RWPE2 (cell line): ENCODE measurements at regions not wholly inside any gene's neighbourhood (a gene's known extent, or its start where the extent isn't known, plus 50 kb on each side); places are given as distances from the start of the nearest gene placed in this dataset.

Source experiments
- ATAC-seq: fragments of 200-7000 bp; cut with Tn5 transposase; 3 replicates; pipeline ENCODE4 v1.9.1; 2021; ENCODE audit warnings: low read depth
- DNase-seq: peaks from one replicate; pipeline ENCODE4 v3.0.0-alpha.2; 2020; ENCODE audit warnings: low spot score
- H3K27ac ChIP-seq: fragments of 450-650 bp; 2 replicates; pipeline ENCODE4 v1.5.1; 2017; ENCODE audit warnings: mild to moderate bottlenecking; ENCODE audit not compliant: poor library complexity, severe bottlenecking
- H3K27me3 ChIP-seq: fragments of 250-450 bp; sonication (Bioruptor Pico); 2 replicates; pipeline ENCODE4 v1.5.1; 2021; ENCODE audit warnings: mild to moderate bottlenecking, moderate library complexity; ENCODE audit not compliant: insufficient read depth, poor library complexity, severe bottlenecking
- H3K36me3 ChIP-seq: fragments of 250-450 bp; sonication (Bioruptor Pico); 2 replicates; pipeline ENCODE4 v1.5.1; 2020; ENCODE audit warnings: low read depth, mild to moderate bottlenecking, moderate library complexity
- H3K4me1 ChIP-seq: fragments of 250-450 bp; sonication (Bioruptor Pico); 2 replicates; pipeline ENCODE4 v1.5.1; 2021; ENCODE audit warnings: mild to moderate bottlenecking, moderate library complexity; ENCODE audit not compliant: insufficient read depth, poor library complexity, severe bottlenecking
- H3K4me3 ChIP-seq: fragments of 250-450 bp; sonication (Bioruptor Pico); 2 replicates; pipeline ENCODE4 v1.5.1; 2021; ENCODE audit warnings: mild to moderate bottlenecking, moderate library complexity; ENCODE audit not compliant: severe bottlenecking
- H3K9me3 ChIP-seq: fragments of 250-450 bp; sonication (Bioruptor Pico); 2 replicates; pipeline ENCODE4 v1.5.1; 2021; ENCODE audit warnings: mild to moderate bottlenecking, moderate library complexity; ENCODE audit not compliant: severe bottlenecking
- TF ChIP-seq, protein P1 (sequence below): fragments of 450-650 bp; IDR thresholded peaks from one replicate; pipeline ENCODE4 v1.5.1; 2017; ENCODE audit warnings: mild to moderate bottlenecking, moderate library complexity; ENCODE audit not compliant: poor library complexity, severe bottlenecking

DNA sequence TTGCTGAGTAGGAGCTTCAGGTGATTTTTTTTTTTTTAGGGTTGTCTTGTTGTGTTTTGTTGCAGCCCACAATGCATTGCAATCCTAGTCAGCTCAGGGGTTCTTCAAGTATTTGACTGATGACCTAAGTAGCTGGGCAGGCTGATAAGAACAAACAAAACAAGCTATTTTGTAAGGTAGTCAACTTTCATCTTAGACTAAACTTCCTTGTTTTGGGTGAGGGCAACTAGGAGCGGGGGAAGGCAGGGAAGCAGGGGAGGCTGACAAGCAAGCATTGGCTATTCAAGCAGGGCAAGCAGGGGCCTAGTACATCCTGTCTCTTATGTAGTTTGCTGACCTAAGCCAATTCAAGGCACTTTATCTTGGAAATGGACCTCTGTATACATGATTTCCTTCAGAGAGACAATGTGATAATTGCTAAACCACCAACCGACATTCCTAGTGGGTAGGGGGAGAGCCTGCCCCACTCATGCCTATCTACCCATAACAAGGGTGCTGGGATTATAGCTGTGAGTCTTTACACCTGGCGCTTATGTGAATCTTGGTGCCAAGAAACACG is 163.3 kb upstream of the PRKCQ start:
- peaks cover 34% of the 10 kb centered on the region for H3K4me1 ChIP-seq
- DNase-seq, result no peak
- H3K4me3 ChIP-seq, result no peak overlapping the region
- no peaks in the 10 kb centered on the region for H3K9me3 ChIP-seq
- H3K36me3 ChIP-seq, result peaks cover 14% of the 10 kb centered on the region
- ATAC-seq, result no peak
- H3K27me3 ChIP-seq, result no peaks in the 10 kb centered on the region
- H3K27ac ChIP-seq, result no peak overlapping the region
- TF ChIP-seq, protein P1, sequence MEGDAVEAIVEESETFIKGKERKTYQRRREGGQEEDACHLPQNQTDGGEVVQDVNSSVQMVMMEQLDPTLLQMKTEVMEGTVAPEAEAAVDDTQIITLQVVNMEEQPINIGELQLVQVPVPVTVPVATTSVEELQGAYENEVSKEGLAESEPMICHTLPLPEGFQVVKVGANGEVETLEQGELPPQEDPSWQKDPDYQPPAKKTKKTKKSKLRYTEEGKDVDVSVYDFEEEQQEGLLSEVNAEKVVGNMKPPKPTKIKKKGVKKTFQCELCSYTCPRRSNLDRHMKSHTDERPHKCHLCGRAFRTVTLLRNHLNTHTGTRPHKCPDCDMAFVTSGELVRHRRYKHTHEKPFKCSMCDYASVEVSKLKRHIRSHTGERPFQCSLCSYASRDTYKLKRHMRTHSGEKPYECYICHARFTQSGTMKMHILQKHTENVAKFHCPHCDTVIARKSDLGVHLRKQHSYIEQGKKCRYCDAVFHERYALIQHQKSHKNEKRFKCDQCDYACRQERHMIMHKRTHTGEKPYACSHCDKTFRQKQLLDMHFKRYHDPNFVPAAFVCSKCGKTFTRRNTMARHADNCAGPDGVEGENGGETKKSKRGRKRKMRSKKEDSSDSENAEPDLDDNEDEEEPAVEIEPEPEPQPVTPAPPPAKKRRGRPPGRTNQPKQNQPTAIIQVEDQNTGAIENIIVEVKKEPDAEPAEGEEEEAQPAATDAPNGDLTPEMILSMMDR, result no peak

DNA sequence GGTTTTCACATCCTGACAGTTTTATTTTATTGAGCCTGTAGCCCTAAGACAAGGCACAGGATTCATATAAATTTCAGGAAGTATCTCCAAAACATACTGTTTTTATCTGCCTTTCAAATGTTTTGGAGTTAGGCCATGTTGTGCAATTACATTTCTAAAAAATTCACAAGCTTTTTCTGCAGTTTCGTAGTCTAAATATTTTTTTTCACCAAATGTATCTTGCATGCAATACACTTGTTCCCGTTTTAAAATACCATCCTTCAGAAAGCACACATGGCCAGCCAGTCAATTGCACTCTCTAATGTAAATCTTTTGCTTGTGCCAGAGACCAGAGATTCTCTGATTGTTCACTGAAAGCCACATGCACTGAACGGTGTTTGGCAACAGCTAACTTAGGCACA is 161.5 kb upstream of the PRKCQ start:
- DNase-seq (no peak), ATAC-seq (no peak)
- Histone ChIP-seq H3K36me3 (peaks cover 14% of the 10 kb centered on the region), H3K27me3 (no peaks in the 10 kb centered on the region), H3K4me3 (no peak overlapping the region), H3K4me1 (peaks cover 32% of the 10 kb centered on the region), H3K9me3 (no peaks in the 10 kb centered on the region), H3K27ac (peak overlapping the region; percentile 86)
- TF ChIP-seq, protein P1, result no peak

DNA sequence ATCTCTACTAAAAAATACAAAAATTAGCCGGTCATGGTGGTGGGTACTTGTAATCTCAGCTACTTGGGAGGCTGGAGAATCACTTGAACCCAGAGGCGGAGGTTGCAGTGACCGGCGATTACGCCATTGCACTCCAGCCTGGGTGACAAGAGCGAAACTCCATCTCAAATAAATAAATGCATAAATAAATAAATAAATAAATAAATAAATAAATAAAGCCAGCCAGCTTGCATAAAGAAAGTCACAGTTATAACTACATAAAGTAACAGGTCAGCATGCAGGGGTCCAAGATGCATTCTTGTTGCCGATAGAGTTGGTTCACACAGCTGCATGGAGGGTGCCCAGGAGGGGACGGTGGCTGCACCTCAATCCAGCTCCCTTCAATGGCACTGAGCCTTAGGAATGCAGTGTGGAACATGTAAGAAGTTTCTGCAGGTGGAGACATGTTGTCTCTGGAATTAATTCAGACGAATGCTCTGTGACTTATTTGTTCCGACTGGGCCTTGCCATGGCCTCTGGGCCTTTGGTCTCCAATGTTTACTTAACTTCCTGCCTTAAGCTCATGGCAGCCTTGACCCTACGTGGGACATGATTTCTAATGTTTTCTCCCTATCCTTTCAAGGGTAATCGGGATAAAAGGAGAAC is 159.6 kb upstream of the PRKCQ start:
- ATAC-seq, result peak; percentile 46
- TF ChIP-seq, protein P1, result no peak

DNA sequence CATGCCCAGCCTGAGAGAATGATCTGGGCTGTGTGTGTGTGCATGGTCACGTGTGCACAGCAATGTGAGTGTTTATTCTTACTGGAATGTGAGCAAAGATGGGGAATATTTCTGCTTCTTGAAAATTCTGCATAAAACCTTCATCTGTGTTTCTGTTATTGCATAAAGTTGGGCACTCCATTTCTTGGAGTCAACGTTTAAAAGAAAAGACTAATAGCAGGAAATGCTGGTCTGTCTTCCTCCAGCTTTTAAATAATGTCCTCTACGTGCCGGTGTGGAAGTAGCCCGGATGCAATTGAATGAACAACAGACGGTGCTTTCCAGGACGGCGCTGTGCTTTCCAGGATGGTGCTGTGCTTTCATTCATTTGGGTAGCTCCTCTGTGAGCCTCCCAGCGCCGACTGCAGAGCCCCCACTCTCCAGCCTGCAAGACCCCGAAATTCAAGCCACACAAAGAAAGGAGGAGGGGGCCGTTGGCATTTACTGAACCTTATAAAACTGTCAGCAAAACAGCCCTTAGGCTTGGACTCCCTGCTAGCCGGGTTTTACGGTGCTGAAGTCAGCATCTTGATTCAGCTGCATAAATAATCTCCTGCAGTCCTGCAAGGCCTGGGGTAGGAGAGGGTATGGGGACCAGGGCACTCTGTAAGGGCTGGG is 158.2 kb upstream of the PRKCQ start:
- H3K9me3 ChIP-seq, result no peaks in the 10 kb centered on the region
- peaks cover 12% of the 10 kb centered on the region for H3K36me3 ChIP-seq
- ATAC-seq (peak; percentile 55), DNase-seq (no peak)
- no peaks in the 10 kb centered on the region for H3K27me3 ChIP-seq
- TF ChIP-seq, protein P1, result no peak
- H3K4me1 ChIP-seq, result peaks cover 35% of the 10 kb centered on the region
- H3K27ac ChIP-seq, result peak overlapping the region; percentile 86
- peak overlapping the region; percentile 46 for H3K4me3 ChIP-seq

More for the DNA sequence above, 159.6 kb upstream of the PRKCQ start:
- peaks cover 12% of the 10 kb centered on the region for H3K36me3 ChIP-seq
- H3K9me3 ChIP-seq, result no peaks in the 10 kb centered on the region
- no peaks in the 10 kb centered on the region for H3K27me3 ChIP-seq
- H3K4me3 ChIP-seq, result no peak overlapping the region
- H3K4me1 ChIP-seq, result peaks cover 35% of the 10 kb centered on the region
- DNase-seq, result no peak
- H3K27ac ChIP-seq, result peak overlapping the region; percentile 86

DNA sequence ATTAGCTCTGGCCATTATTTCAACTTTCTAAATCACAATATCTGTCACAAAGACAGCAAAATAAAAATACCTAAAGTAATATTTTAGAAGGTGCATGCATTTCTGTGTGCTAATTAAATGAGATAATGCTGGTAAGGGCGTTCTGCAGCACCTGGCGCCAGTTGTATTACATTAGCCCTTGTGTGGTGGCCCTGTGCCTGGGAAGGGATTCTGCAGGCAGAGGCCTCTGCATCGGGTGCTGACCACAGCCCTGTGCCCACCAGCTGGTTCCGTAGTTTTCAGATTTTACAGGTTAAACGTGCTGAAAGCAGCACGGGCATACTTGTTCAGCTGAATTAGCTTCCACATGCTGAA is 157.7 kb upstream of the PRKCQ start:
- no peak for DNase-seq
- peaks cover 12% of the 10 kb centered on the region for H3K36me3 ChIP-seq
- H3K27ac ChIP-seq, result peak overlapping the region; percentile 86
- ATAC-seq, result peak; percentile 10; the same call in 2 of the 3 replicates
- TF ChIP-seq, protein P1, result no peak
- peaks cover 35% of the 10 kb centered on the region for H3K4me1 ChIP-seq
- no peaks in the 10 kb centered on the region for H3K9me3 ChIP-seq
- H3K4me3 ChIP-seq, result peak overlapping the region; percentile 46
- H3K27me3 ChIP-seq, result no peaks in the 10 kb centered on the region
